ENCODE measurements at regions not wholly inside any gene's neighbourhood (a gene's known extent, or its start where the extent isn't known, plus 50 kb on each side); places are given as distances from the start of the nearest gene placed in this dataset.
"Not testable (repeated sequence)": the region's sequence is repeated elsewhere in the genome, so short reads cannot be mapped to it uniquely, and the experiment has no call there.

DNA sequence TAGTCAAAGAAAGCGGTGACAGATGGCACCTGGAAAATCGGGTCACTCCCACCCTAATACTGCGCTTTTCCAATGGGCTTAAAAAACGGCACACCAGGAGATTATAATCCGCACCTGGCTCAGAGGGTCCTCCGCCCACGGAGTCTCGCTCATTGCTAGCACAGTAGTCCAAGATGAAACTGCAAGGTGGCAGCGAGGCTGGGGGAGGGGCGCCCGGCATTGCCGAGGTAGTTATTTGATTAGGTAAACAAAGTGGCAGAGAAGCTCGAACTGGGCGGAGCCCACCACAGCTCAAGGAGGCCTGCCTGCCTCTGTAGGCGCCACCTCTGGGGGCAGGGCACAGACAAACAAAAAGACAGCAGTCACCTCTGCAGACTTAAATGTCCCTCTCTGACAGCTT is 521.1 kb downstream of the ETNK1 start:
- not testable (repeated sequence) for H3K9me3 ChIP-seq (ENCODE audit: control insufficient read depth in 2 of 2, insufficient read depth in 1 of 2, low read length in 1 of 2); DNase-seq (ENCODE audit: low read depth in 6 of 9, low spot score in 9 of 9); H3K27me3 ChIP-seq (ENCODE audit: control insufficient read depth in 2 of 2, insufficient read depth in 1 of 2, low read length in 1 of 2); H3K27ac ChIP-seq (ENCODE audit: low read depth in 1 of 2, low read length in 1 of 2); H3K4me3 ChIP-seq (ENCODE audit: low read length in 2 of 2); H3K36me3 ChIP-seq (ENCODE audit: control insufficient read depth in 2 of 2, insufficient read depth in 2 of 2, low read length in 1 of 2); H3K4me1 ChIP-seq (ENCODE audit: control insufficient read depth in 2 of 2, insufficient read depth in 2 of 2, low read length in 2 of 2)
- 91% methylated on average over 15 of the region's 15 CpGs for WGBS

DNA sequence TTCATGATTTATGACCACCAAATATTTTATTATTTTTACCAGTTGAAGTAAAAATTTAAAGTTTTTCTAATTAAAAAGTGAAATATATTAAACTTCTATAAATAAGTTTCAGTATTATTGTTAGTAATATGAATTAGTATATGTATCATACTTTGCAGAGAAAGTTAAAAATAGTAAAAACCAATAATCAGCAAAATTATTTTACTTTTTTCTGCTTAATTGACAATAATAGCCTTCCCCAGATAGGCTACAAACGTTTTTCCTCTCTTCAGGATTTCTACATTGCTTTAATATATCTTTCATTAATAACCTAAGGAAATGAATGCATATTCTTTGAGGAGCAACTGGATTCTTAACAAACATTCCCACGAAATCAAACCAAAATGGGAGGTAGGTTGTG is 543.5 kb downstream of the ETNK1 start:
- H3K9me3 ChIP-seq (ENCODE audit: control insufficient read depth in 2 of 2, insufficient read depth in 1 of 2, low read length in 1 of 2): peaks cover 0 to 4% of the 10 kb centered on the region in 2 donors
- no peaks in the 10 kb centered on the region for H3K27me3 ChIP-seq (ENCODE audit: control insufficient read depth in 2 of 2, insufficient read depth in 1 of 2, low read length in 1 of 2)
- no peaks in the 10 kb centered on the region for H3K36me3 ChIP-seq (ENCODE audit: control insufficient read depth in 2 of 2, insufficient read depth in 2 of 2, low read length in 1 of 2)
- H3K4me3 ChIP-seq (ENCODE audit: low read length in 2 of 2): no peak overlapping the region
- H3K27ac ChIP-seq (ENCODE audit: low read depth in 1 of 2, low read length in 1 of 2): no peak overlapping the region
- WGBS: 59% methylated on average over 2 of the region's 2 CpGs
- no peak for DNase-seq (ENCODE audit: low read depth in 6 of 9, low spot score in 9 of 9)
- H3K4me1 ChIP-seq (ENCODE audit: control insufficient read depth in 2 of 2, insufficient read depth in 2 of 2, low read length in 2 of 2): no peaks in the 10 kb centered on the region

DNA sequence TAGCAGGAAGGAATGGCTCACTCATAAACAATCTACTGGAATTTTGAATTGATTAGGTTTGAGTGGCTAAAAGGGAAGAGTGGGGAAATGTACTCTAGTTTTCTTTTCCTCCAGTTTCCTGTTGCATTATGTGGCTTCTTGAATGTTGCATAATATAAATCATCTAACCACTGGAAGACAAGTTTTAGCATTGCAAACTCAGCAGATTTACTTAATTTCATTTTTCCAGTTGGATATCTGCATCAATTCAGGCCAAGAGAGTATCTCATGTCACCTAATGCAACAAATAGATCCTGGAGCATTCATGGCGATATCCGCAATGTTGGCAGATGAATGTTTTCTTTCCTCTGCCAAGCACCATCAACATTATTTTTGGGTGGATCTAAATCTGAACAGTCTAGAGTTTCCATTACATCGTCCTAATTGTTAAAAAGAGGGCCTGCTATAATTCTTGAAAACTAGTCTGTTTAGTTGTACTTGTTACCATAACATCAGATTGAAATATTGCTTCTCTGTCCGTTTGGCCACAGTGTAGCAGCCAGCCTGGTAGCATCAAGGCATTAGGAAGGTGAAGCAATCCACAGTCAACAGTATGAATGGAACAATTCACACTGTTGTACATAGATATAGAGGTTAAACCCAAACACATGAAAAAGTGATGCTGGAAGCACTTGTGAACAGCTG is 544.2 kb downstream of the ETNK1 start:
- WGBS: 86% methylated on average over 4 of the region's 4 CpGs
- Histone ChIP-seq H3K4me3 (ENCODE audit: low read length in 2 of 2) (no peak overlapping the region), H3K4me1 (ENCODE audit: control insufficient read depth in 2 of 2, insufficient read depth in 2 of 2, low read length in 2 of 2) (no peaks in the 10 kb centered on the region), H3K36me3 (ENCODE audit: control insufficient read depth in 2 of 2, insufficient read depth in 2 of 2, low read length in 1 of 2) (no peaks in the 10 kb centered on the region), H3K27me3 (ENCODE audit: control insufficient read depth in 2 of 2, insufficient read depth in 1 of 2, low read length in 1 of 2) (no peaks in the 10 kb centered on the region), H3K27ac (ENCODE audit: low read depth in 1 of 2, low read length in 1 of 2) (no peak overlapping the region), H3K9me3 (ENCODE audit: control insufficient read depth in 2 of 2, insufficient read depth in 1 of 2, low read length in 1 of 2) (peaks cover 0 to 4% of the 10 kb centered on the region in 2 donors)
- DNase-seq (ENCODE audit: low read depth in 6 of 9, low spot score in 9 of 9): no peak

DNA sequence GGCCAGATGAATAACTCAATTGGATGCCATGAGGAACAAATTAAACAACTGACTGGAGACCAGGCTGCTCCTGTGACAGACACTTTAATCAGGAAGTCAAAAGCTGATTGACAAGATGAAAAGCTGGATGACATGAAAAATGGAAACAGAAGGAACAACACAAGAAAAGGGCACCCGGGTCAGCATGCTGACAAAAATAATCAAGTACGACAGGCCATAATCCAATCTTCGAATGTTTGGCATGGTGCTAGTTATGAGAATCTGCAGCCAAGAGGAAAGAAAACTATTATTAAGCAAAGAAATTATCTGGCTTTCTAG is 544.7 kb downstream of the ETNK1 start:
- no peak overlapping the region for H3K27ac ChIP-seq (ENCODE audit: low read depth in 1 of 2, low read length in 1 of 2)
- peaks cover 0 to 4% of the 10 kb centered on the region in 2 donors for H3K9me3 ChIP-seq (ENCODE audit: control insufficient read depth in 2 of 2, insufficient read depth in 1 of 2, low read length in 1 of 2)
- 93% methylated on average over 3 of the region's 3 CpGs for WGBS
- no peaks in the 10 kb centered on the region for H3K36me3 ChIP-seq (ENCODE audit: control insufficient read depth in 2 of 2, insufficient read depth in 2 of 2, low read length in 1 of 2)
- no peaks in the 10 kb centered on the region for H3K27me3 ChIP-seq (ENCODE audit: control insufficient read depth in 2 of 2, insufficient read depth in 1 of 2, low read length in 1 of 2)
- H3K4me3 ChIP-seq (ENCODE audit: low read length in 2 of 2): no peak overlapping the region
- DNase-seq (ENCODE audit: low read depth in 6 of 9, low spot score in 9 of 9): no peak
- no peaks in the 10 kb centered on the region for H3K4me1 ChIP-seq (ENCODE audit: control insufficient read depth in 2 of 2, insufficient read depth in 2 of 2, low read length in 2 of 2)

DNA sequence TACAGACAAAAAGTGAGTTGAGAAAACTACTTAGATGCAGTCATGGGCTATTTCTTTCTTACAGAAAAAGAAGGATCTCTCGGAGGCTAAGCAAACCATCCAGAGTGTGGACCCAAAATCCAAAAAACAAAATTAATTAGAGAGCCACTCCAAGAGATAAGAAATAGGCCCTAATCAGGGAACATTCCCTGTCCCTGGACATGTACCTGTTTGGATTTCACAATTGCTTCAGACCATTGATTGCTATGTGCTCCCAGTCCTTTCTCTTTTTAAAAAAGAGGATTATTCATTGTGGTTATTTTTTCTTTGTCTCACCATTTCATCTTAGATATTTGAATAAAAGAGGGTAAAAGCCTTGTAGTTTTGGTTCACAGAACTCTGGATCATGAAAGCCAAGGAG is 549.9 kb downstream of the ETNK1 start:
- no peaks in the 10 kb centered on the region for H3K27me3 ChIP-seq (ENCODE audit: control insufficient read depth in 2 of 2, insufficient read depth in 1 of 2, low read length in 1 of 2)
- WGBS: 47% methylated on average over 1 of the region's 1 CpG

DNA sequence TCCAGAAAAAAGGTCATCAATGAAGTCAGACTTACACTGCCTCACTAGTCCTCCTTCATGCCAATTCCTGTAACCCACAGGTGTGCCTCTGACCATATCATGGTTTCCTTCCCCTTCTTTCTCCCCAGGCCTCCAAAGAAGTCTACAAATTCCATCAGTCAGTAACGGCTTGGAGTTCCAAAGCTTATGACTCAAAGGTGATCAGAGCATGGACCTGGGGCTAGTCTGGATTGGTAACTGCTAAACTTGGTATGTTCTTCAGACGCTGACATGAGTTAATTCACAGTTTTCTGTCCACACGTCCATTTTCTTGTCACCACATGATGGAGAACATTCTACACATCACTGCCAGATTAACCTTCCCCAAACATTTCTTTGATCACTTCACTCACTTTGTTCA is 560.4 kb downstream of the ETNK1 start:
- 93% methylated on average over 3 of the region's 3 CpGs for WGBS
- Histone ChIP-seq H3K27ac (ENCODE audit: low read depth in 1 of 2, low read length in 1 of 2) (no peak overlapping the region), H3K4me1 (ENCODE audit: control insufficient read depth in 2 of 2, insufficient read depth in 2 of 2, low read length in 2 of 2) (no peaks in the 10 kb centered on the region), H3K9me3 (ENCODE audit: control insufficient read depth in 2 of 2, insufficient read depth in 1 of 2, low read length in 1 of 2) (no peaks in the 10 kb centered on the region), H3K36me3 (ENCODE audit: control insufficient read depth in 2 of 2, insufficient read depth in 2 of 2, low read length in 1 of 2) (no peaks in the 10 kb centered on the region), H3K27me3 (ENCODE audit: control insufficient read depth in 2 of 2, insufficient read depth in 1 of 2, low read length in 1 of 2) (no peaks in the 10 kb centered on the region), H3K4me3 (ENCODE audit: low read length in 2 of 2) (no peak overlapping the region)
- no peak for DNase-seq (ENCODE audit: low read depth in 6 of 9, low spot score in 9 of 9)

More for the DNA sequence above, 549.9 kb downstream of the ETNK1 start:
- Histone ChIP-seq H3K9me3 (ENCODE audit: control insufficient read depth in 2 of 2, insufficient read depth in 1 of 2, low read length in 1 of 2) (no peaks in the 10 kb centered on the region), H3K4me3 (ENCODE audit: low read length in 2 of 2) (no peak overlapping the region), H3K4me1 (ENCODE audit: control insufficient read depth in 2 of 2, insufficient read depth in 2 of 2, low read length in 2 of 2) (no peaks in the 10 kb centered on the region), H3K27ac (ENCODE audit: low read depth in 1 of 2, low read length in 1 of 2) (no peak overlapping the region), H3K36me3 (ENCODE audit: control insufficient read depth in 2 of 2, insufficient read depth in 2 of 2, low read length in 1 of 2) (no peaks in the 10 kb centered on the region)
- no peak for DNase-seq (ENCODE audit: low read depth in 6 of 9, low spot score in 9 of 9)

DNA sequence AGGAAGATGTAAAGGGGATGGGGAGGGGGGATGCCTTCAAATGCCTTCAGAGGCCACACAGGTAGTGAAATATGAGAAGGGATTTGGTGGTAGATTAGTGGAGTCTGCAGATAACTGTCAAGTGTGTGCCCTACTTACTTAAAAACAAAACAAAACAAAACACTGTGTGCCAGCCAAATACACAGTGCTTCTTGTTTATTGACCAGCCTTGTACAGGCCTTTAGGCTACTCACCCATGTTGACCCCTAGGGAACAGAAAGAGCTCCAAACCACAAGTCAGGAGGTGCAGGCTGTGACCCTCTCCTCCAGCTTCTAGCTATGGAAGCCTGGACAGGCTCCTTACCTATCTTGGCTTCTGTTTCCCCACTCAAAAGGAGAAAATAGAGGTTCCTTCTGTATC is 562.0 kb downstream of the ETNK1 start:
- Histone ChIP-seq H3K36me3 (ENCODE audit: control insufficient read depth in 2 of 2, insufficient read depth in 2 of 2, low read length in 1 of 2) (no peaks in the 10 kb centered on the region), H3K4me1 (ENCODE audit: control insufficient read depth in 2 of 2, insufficient read depth in 2 of 2, low read length in 2 of 2) (no peaks in the 10 kb centered on the region), H3K9me3 (ENCODE audit: control insufficient read depth in 2 of 2, insufficient read depth in 1 of 2, low read length in 1 of 2) (no peaks in the 10 kb centered on the region), H3K27ac (ENCODE audit: low read depth in 1 of 2, low read length in 1 of 2) (no peak overlapping the region), H3K4me3 (ENCODE audit: low read length in 2 of 2) (no peak overlapping the region), H3K27me3 (ENCODE audit: control insufficient read depth in 2 of 2, insufficient read depth in 1 of 2, low read length in 1 of 2) (no peaks in the 10 kb centered on the region)
- DNase-seq (ENCODE audit: low read depth in 6 of 9, low spot score in 9 of 9): no peak

DNA sequence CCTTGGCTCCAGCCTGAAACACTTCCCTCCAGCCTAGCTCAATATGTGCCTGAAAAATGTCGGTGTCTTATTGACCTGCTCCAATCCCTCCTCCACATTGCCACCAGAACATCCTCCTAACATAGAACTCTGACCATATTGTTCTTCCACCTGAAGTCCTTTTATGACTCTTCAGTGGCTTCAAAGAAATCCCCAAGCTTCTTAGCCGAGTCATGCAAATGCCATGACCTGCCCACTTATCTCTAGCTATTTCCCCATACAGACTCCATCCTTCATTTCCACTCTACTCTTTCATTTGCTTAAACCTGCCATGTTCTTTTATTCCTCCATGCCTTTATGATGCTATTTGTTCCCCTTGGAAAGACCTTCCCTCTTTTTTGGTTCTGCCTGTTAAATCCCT is 568.6 kb downstream of the ETNK1 start:
- H3K36me3 ChIP-seq (ENCODE audit: control insufficient read depth in 2 of 2, insufficient read depth in 2 of 2, low read length in 1 of 2): no peaks in the 10 kb centered on the region
- no peaks in the 10 kb centered on the region for H3K4me1 ChIP-seq (ENCODE audit: control insufficient read depth in 2 of 2, insufficient read depth in 2 of 2, low read length in 2 of 2)
- H3K4me3 ChIP-seq (ENCODE audit: low read length in 2 of 2): no peak overlapping the region
- H3K27ac ChIP-seq (ENCODE audit: low read depth in 1 of 2, low read length in 1 of 2): no peak overlapping the region
- 97% methylated on average over 2 of the region's 2 CpGs for WGBS
- H3K9me3 ChIP-seq (ENCODE audit: control insufficient read depth in 2 of 2, insufficient read depth in 1 of 2, low read length in 1 of 2): no peaks in the 10 kb centered on the region
- DNase-seq (ENCODE audit: low read depth in 6 of 9, low spot score in 9 of 9): no peak
- no peaks in the 10 kb centered on the region for H3K27me3 ChIP-seq (ENCODE audit: control insufficient read depth in 2 of 2, insufficient read depth in 1 of 2, low read length in 1 of 2)

DNA sequence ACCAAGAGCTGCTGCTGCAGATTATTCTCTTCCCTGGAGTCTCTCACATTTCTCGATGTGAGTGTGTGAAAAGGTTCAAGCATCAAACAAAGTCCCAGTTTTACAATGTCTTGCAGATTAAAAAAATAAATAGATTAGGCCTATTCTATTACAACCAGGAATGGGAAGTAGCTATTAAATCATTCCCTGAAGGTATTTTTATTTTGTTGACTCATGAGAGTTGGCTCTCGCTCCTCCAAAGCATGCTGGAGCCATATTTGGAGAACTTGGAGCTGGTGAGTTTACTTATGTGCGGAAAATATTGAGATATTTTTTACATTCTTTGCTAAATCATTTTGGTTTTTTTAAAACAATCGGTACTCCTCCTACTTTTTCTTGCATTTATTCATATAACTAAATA is 572.3 kb downstream of the ETNK1 start:
- Histone ChIP-seq H3K27me3 (ENCODE audit: control insufficient read depth in 2 of 2, insufficient read depth in 1 of 2, low read length in 1 of 2) (no peaks in the 10 kb centered on the region), H3K27ac (ENCODE audit: low read depth in 1 of 2, low read length in 1 of 2) (no peak overlapping the region), H3K36me3 (ENCODE audit: control insufficient read depth in 2 of 2, insufficient read depth in 2 of 2, low read length in 1 of 2) (no peaks in the 10 kb centered on the region), H3K4me3 (ENCODE audit: low read length in 2 of 2) (no peak overlapping the region), H3K4me1 (ENCODE audit: control insufficient read depth in 2 of 2, insufficient read depth in 2 of 2, low read length in 2 of 2) (no peaks in the 10 kb centered on the region), H3K9me3 (ENCODE audit: control insufficient read depth in 2 of 2, insufficient read depth in 1 of 2, low read length in 1 of 2) (no peaks in the 10 kb centered on the region)
- WGBS: 93% methylated on average over 4 of the region's 4 CpGs
- no peak for DNase-seq (ENCODE audit: low read depth in 6 of 9, low spot score in 9 of 9)

DNA sequence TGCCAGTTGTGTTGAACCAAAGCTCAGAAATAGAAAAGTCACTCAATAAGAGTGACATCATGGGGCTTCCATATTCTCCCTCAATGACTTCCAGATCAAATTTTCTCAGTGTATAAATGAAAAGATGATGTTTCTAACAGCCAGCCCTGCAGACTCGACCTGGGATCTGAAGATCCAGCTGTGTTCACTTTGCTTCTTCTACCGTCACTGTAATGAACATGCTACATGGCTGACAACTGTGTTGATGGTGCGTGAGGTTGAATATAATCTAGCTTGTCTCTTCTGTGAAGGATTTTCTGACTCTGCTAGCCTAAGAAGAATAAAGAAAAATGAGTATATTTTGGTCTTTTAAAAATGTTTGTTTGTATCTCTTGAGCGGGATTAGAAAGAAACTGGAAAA is 577.8 kb downstream of the ETNK1 start:
- 84% methylated on average over 4 of the region's 4 CpGs for WGBS
- no peaks in the 10 kb centered on the region for H3K36me3 ChIP-seq (ENCODE audit: control insufficient read depth in 2 of 2, insufficient read depth in 2 of 2, low read length in 1 of 2)
- no peak overlapping the region for H3K27ac ChIP-seq (ENCODE audit: low read depth in 1 of 2, low read length in 1 of 2)
- no peaks in the 10 kb centered on the region for H3K4me1 ChIP-seq (ENCODE audit: control insufficient read depth in 2 of 2, insufficient read depth in 2 of 2, low read length in 2 of 2)
- no peak for DNase-seq (ENCODE audit: low read depth in 6 of 9, low spot score in 9 of 9)
- H3K27me3 ChIP-seq (ENCODE audit: control insufficient read depth in 2 of 2, insufficient read depth in 1 of 2, low read length in 1 of 2): no peaks in the 10 kb centered on the region
- no peak overlapping the region for H3K4me3 ChIP-seq (ENCODE audit: low read length in 2 of 2)
- H3K9me3 ChIP-seq (ENCODE audit: control insufficient read depth in 2 of 2, insufficient read depth in 1 of 2, low read length in 1 of 2): no peaks in the 10 kb centered on the region
